DMS53 (cell line): ENCODE measurements at regions not wholly inside any gene's neighbourhood (a gene's known extent, or its start where the extent isn't known, plus 50 kb on each side); places are given as distances from the start of the nearest gene placed in this dataset.
"Not testable (repeated sequence)": the region's sequence is repeated elsewhere in the genome, so short reads cannot be mapped to it uniquely, and the experiment has no call there.

Experiments used
- DNase-seq: peaks from one replicate; lab custom pipeline; 2025; lab: John Stamatoyannopoulos, UW

DNA sequence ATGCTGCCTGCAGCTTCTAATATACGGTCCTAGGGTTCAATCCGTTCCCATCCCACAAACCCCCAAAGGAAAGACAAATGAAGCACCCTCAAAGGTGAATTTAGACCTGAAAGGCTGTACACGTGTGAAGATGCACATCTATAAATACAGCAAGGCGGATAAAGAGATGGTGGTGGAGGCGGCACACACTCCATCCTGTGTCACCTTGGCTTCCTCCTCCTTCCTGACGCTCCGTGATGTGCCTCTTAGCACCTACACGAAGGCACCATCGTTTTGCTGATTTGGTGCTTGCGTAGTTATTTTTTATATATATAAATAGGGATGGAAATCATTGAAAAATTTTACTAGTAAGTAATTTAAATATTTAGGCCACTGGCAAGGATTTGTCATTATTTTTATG, 359.4 kb downstream of the NPHP4 start:
- no peak for DNase-seq

DNA sequence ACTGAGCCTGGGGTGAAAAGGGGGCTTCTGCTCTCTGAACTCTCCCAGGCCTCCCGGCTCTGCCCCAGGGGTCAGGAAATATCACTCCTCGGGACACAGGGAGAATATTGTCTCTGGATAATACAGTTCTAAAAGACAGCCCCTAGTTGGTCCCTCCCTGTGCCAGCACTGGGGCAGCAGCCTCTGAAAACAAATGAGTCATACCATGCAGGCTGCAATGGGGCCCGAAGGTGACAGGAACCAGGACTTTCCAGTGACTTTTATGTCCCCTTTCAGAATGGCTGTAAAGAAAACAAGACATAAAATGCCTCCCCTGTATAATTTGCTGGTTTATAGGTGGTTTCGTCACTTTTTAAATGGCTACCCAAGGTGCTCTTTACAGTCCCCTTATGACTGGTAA, 360.0 kb downstream of the NPHP4 start:
- DNase-seq, result no peak

DNA sequence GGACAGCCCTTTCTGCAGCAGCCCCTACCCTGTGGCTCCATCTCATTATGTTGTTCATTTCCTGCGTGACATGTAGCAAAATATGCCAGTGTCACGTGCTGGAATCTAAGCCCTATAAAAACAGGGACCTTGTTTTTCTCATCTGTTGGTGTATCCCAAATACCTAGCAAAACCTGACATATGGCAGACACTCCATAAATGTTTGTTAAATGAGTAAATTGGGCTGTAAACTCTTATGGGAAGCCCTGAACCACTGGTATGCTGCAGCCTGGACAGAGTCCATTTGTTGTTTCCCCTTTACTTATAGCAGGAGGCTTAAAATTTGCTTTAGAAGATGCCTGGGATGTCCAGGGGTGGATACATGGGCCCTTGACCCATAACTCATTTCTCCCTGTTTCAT, 363.8 kb downstream of the NPHP4 start:
- DNase-seq, result no peak

DNA sequence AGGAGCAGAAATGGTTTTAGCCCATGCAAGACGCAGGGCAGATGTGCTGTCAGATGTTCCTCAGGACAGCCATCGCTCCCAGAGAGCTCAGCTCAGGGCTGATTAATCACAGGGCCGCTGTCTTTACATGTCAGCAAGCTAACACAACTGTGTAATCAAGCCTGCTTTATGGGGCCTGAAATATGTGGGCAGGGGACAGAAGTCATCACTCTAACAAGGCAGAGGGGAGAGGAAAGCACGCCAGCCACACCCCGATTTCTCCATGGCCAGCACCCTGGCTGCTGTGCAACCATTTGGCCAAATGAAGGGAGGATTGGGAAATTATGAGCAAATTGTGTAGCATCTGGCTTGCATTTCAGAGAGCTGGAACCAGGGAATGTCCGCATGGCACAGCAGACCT, 368.8 kb downstream of the NPHP4 start:
- no peak for DNase-seq

DNA sequence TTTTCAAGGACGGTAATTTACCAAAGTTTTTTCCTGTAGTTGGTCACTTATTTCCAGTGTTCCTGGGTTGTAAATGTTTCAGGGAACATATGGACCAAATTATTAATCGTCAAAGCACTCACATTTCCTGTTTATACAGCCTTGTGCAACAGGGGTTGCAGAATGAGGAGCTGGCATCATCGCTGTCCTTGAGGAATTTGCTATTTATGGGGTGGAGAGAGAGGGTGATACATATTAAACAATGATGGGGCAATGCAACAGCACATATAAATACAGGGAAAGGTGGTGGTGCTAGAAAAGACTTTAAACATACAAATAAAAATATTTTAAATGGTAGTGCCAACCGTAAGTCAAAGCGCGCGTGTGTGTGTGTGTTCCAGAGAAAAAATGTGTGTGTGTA, 369.8 kb downstream of the NPHP4 start:
- no peak for DNase-seq

DNA sequence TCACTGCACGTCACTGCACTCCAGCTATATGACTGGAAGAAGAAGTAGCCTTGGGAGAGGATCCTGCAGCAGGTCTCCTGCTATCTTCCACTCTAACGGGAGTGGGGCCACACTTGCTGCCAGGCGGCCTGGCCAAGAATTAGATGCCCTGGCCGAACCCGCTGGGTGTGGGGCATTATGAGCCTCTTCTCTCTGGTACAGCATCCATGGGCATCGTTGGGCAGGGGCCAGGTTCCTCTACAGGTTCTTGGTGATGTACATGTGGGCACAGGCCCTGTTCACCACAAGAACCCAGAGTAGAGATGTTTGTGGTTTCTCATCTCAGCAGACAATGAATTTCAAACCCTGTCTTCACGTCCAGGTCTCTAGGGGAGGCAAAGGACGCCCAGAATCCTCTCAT, 370.5 kb downstream of the NPHP4 start:
- DNase-seq, result no peak

DNA sequence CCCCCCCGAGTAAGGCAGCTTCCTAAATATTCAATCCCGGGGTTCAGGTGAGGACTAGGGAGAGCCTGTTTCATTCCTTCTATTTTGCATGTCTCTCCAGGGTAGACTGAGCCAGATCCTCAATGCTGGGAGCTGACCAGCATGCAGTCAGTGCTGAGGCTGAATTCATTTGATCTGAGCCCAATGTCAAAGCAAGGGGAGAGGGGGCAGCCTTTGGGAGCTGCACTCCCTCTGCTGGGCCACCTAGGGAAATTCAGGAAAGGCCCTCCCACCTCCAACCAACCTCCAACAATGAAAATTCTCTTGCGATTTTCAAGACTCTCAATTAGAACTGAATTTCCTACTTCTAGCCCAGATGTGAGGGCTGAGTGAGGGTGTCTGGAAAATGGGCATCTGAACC, 371.2 kb downstream of the NPHP4 start:
- DNase-seq, result peak; percentile 21

DNA sequence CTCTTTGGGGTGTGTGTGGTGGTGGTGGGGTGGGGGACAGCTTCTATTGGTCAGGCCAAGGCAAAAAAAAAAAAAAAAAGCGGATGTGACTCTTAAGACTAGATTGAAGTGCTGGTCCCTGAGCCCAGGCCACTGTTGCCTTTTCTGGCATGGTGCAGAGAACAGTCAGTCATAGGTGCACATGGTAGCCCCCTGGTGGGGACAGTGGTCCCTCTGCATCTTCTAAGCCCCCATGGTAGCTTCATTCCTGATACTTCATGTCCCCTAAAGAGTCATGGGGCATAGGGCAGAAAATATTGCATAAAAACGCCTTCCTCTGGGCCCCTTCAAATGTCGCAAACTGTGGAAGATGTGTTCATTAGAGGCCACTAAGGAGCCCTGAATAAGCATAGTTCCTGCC, 371.8 kb downstream of the NPHP4 start:
- no peak for DNase-seq

DNA sequence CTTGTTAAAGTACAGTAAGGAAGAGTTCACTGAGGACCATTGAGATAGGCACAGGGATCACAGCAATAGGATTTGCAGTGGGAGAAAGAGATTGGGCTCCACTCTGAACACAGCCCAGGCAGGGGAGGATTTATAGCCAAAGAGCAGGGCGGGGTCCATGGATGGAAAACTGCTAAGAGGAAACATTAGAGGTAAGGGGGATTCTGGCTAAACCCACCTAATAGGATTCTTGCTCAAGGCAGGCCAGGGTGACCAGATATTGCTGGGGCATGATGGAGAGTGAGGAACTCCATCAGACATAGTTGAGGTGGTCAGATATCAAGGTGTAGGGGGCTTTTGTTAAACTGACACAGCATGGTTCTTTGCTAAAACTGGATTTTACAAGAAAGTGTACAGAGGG, 372.8 kb downstream of the NPHP4 start:
- no peak for DNase-seq

DNA sequence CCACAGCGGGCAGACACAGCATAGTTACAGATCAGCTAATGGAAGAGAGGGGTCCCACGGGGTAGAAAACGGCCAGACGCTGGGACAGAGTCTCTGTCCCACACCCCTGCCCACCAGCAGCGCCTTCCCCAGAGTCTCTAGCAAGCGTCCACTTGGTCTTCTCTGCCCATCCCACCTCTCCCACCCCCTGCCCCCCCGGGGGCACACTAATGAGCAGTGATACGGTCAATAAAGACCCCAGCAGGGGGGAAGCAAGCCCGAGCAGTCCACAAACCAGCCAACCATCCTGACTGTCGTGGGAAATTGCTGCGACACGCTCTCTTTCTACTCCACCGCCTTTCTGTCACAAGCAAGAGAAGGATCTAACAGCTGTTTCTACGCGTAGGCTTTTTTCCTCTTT, 374.7 kb downstream of the NPHP4 start:
- no peak for DNase-seq

DNA sequence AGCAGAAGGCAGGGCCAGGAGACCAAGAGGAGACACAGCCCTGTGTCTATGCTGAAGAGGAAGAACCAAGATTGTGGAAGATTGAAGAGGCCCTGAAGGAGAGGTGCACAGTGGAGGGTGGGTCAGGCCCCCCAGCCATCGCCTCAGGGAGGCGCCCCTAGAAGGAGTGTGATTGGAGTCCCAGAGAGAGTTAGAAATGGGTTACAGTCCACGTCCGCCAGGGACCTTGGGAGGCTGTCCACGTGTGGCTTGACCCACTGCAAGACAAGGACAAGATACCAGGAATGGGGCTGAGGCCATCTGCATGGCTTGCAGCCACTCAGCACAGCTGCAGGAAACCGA, 375.1 kb downstream of the NPHP4 start:
- DNase-seq, result no peak

DNA sequence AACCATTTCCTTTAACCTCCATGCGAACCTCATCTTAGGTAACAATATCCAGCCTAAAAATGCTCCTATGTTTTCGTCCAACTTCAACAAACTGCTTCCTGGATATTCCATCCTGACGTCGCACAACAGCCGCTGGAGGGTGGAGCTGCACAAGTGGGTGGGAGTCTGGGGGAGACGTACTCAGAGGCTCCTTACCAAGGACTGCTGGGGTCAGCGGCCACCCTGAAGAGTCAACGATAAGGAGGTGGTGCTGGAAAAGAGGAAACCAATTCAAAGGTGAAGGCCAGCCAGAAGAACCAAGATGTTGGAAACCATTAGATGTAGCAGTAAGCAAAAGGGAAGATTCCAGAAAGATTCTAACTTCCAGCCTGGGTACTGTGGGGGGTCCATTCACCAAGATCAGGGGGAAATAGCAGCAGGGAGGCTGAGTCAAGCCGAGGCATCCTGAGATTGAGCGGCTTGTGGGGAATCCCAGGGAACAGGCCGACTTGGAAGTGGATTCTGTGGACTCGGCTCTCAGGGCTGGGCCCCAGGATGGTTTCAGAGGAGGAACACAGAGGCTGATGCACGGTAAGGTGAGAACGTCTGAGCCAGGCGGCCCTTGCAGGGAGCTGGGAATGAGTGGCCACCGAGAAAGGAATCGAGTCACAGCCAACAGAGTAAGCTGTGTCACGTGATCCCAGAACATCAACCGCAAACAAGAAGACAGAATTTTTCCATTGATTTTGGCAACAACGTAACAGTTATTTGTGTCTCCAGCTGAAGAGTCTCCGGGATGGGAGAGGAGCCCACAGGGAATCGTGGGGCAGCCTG, 375.7 kb downstream of the NPHP4 start:
- DNase-seq, result no peak

DNA sequence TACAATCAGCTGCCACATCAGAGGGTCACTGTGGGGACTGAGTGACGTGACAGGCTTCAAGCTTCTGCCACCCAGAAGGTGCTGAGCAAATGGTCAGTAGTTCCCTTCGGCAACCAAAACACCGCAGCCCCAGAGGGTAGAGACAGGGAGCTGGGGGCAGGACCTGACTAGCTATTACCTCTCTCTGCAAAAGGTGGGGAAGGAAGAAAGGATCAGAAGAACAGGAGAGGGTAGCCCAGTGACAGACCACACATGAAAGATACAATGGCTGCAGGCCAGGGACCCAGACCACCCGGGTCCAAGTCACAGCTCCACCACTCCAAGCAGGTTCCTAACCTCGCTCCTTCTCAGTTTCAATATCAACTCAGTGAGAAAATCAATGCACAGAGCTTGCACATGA, 377.1 kb downstream of the NPHP4 start:
- DNase-seq, result no peak

DNA sequence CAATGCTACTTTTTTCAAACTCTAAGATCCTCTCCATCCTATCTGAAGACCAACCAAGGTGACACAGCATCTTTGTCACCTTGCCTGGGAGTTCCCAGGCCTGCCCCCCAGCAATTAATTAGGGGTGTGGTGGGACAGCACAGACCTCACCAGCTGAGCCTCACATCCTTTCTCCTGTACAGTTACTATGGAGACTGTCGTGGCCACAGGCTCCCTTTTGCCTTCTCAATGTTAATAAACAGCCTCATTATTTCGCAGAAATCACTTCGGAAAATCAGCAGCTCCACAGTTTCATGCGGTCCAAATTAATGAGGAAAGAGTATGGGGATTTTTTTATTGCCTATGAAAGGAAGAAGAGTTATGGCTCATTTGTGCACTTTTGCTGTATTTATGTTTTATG, 378.3 kb downstream of the NPHP4 start:
- DNase-seq, result no peak

DNA sequence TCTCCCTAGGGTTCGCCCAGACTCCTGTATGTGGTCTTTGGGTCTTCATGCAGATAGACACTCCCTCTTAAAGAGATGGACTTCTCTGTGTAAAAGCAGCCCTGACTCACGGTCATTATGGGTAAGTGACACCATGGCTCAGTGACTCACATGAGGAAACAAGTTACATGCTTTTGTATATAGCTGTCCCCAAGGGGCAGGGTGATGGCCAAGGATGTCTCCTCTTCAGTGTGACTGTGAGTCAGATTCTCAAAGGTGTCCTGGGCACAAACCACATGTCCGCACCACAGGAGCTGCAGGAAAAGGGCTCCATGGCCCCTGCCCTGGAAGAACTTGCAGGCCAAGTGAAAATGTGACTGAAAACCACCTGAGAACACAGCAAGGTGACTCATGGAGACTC, 380.4 kb downstream of the NPHP4 start:
- DNase-seq, result no peak

DNA sequence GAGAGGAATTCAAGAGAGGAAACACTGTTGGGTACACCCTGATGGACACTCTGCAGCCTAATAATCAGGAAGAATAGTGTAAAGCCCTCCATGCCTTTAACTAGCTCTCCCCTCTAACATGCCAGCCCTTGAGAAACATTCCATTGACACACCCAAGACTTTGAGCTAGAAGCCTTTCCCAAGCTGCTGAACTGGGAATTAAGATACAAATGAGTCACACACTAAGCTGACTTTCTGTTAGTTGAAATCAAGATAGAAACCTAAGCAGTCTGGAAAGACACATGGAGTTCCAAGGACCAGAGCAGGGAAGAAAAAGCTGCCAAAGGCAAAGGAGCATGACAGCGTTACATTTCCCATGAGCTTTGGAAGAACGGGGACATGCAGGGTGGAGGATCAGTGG, 380.8 kb downstream of the NPHP4 start:
- no peak for DNase-seq

DNA sequence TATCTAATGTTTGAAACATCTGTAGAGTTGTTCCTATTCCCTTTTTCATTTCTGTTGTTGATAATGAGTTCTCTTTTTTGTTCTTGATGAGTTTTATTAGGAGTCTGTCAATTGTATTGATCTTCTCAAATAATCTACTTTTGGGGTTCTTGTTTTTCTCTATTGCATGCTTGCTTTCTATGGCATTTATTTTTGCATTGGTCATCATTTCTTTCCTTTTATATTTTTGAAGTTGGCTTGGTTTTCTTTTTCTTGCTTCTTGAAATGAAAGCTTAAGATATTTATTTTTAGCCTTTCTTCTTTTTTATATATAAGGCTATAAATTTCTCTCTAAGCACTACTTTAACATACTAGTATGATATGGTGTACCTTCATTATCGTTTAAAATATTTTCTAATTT, 381.8 kb downstream of the NPHP4 start:
- no peak for DNase-seq

DNA sequence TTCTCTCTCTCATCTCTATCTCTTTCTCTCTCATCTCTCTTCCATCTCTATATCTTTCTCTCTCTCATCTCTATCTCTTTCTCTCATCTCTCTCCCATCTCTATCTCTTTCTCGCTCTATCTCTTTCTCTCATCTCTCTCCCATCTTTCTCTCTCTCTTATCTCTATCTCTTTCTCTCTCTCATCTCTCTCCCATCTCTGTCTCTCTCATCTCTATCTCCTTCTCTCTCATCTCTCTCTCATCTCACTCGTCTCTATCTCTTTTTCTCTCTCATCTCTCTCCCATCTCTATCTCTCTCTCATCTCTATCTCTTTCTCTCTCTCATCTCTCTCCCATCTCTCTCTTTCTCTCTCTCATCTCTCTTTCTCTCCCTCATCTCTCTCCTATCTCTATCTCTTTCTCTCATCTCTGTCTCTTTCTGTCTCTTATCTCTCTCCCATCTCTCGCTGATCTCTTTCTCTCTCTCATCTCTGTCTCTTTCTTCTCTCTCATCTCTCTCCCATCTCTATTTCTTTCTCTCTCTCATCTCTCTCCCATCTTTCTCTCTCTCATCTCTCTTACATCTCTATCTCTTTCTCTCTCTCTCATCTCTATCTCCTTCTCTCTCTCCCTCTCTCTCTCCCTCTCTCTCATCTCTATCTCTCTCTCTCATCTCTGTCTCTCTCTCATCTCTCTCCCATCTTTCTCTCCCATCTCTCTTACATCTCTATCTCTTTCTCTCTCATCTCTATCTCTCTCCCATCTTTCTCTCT, 388.7 kb downstream of the NPHP4 start:
- no peak for DNase-seq

DNA sequence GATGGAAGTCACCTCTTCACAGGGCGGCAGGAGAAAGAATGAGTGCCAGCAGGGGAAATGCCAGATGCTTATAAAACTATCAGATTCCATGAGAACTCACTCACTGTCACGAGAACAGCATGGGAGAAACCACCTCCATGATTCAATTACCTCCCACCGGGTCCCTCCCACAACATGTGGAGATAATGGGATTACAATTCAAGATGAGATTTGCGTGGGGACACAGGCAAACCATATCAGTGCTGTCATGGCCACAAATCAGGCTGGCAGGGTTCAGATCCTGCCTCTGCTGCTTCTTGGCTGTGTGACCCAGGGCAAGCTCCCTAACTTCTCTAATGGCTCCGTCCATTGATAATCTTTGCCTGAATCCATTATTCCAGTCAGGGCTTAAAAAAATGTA, 389.5 kb downstream of the NPHP4 start:
- DNase-seq, result not testable (repeated sequence)

DNA sequence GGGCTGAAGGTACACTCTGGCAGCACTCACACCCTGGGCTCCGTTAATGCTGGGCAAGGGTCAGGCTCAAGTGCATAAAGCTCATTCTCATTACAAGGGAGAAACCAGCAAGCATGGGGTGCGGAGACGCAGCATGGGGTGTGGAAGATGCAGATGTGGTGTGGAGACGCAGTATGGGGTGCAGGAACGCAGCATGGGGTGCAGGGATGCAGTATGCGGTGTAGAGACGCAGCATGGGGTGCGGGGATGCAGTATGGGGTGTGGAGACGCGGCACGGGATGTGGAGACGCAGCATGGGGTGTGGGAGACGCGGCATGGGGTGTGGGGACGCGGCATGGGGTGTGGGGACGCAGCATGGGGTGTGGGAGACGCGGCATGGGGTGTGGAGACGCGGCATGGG, 390.7 kb downstream of the NPHP4 start:
- DNase-seq, result no peak

DNA sequence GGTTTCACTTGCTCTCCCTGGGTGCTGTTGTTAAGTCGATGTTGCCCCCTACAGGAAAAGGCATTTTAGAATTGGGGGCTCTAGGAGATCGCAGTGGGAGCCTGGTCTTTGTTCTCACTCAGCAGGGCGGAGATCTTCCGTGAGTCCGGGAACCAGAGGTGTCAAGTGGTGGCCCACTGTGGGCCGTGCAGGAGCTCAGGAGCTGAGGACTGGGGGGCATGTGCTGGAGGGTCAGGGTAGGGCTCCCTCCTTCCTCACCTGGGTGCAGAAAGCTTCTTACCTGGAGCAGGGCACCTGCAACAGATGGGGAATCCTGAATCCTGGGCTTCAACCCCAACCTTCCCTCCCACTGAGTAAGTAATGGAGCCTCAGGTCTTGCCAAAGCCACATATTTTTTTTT, 392.7 kb downstream of the NPHP4 start:
- DNase-seq, result no peak

DNA sequence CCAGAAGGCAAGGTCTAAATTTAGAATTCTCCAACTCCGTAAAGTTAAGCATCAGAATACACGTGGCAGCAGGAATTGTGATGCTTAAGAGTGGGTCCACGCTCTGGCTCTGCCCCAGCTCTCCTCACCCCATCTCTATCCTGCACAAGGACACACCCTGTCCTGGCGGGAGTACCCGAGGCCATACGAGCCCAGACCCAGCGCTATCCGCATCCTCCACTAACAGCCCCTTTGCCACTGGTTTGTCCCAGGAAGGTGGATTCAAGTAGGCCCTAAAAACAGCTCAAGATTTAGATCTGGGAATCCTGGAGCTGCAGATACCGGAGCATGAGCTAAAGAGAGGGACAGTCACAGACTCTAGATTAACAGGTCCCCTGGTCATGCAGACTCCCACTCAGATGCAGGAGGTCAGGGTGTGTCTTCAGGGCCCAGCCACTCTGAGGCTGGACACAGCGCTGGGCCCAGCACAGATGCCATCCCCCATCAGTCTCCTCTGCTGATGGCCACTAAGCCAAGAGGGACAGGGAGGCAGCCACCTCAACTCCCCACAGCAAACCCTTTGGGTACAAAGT, 393.3 kb downstream of the NPHP4 start:
- no peak for DNase-seq

DNA sequence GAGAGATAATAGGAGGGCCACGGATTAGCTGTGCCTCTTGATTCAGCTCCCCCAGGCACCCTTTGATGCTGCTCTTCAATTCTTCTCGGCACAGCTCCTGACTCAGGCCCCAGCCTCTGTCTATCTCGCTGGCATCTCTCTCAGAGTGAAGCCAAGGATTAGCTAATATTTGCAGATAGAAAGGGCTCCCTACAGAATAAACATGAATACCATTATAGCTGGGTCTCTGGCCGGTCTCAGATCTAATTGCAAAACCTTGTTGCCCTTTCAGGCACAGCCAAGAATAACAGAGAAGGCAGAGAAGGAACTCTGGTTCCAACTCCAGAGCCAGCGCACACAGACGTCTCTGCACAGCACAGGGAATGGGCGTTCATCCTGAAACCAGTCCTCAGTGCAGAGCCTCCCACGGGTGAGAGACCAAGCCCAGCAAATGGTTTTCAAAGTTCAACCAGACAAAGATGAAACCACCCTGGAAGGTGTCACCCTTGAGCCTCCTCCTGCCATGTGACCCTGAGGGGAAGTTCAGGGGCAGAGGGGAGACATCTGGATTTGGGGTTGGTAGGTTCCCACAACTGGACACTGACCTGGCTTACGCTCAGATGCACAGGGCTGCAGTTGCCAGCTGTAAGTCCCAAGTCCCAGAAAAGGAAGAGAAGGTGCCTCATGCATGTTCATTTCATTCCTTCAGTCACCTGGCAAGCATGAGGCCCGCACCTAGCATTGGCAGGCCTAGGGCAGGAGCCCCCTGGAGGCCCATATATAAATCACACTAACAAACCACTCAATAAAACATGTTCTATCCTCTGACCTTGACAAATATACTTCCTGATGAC, 394.0 kb downstream of the NPHP4 start:
- no peak for DNase-seq
